Activated naive CD8-positive, alpha-beta T cell treated with anti-CD3 and anti-CD28 coated beads, Interleukin-2, amount 50 U/mL, for 24 hours (primary cell): ENCODE measurements at regions not wholly inside any gene's neighbourhood (a gene's known extent, or its start where the extent isn't known, plus 50 kb on each side); places are given as distances from the start of the nearest gene placed in this dataset.

Experiments
- ATAC-seq: fragments of 150-1000 bp; cut with Tn5 transposase; one replicate; pipeline ENCODE4 v1.10.0; 2021
- DNase-seq: peaks from one replicate; pipeline ENCODE4 v3.0.0; 2021
- H3K27ac Mint-ChIP-seq: one replicate; pipeline ENCODE4 v1.8.0; 2021; ENCODE audit warnings: mild to moderate bottlenecking, mixed read lengths
- H3K27me3 Mint-ChIP-seq: one replicate; pipeline ENCODE4 v1.8.0; 2021; ENCODE audit warnings: mixed read lengths
- H3K36me3 Mint-ChIP-seq: one replicate; pipeline ENCODE4 v1.8.0; 2021; ENCODE audit warnings: low read depth, mixed read lengths
- H3K4me1 Mint-ChIP-seq: one replicate; pipeline ENCODE4 v1.8.0; 2021; ENCODE audit warnings: mixed read lengths
- H3K4me3 Mint-ChIP-seq: one replicate; pipeline ENCODE4 v1.8.0; 2021; ENCODE audit warnings: mild to moderate bottlenecking, moderate library complexity, mixed read lengths
- H3K9me3 Mint-ChIP-seq: one replicate; pipeline ENCODE4 v1.8.0; 2021; ENCODE audit warnings: mixed read lengths

GRCh38 chr5:57621624-57622023 is 139.0 kb upstream of the ACTBL2 start:
- DNase-seq, result no peak
- H3K36me3 Mint-ChIP-seq, result no peaks in the 10 kb centered on the region
- peaks cover 6% of the 10 kb centered on the region for H3K27me3 Mint-ChIP-seq
- no peak overlapping the region for H3K4me3 Mint-ChIP-seq
- H3K9me3 Mint-ChIP-seq, result no peaks in the 10 kb centered on the region
- no peaks in the 10 kb centered on the region for H3K4me1 Mint-ChIP-seq
- ATAC-seq, result no peak
- no peak overlapping the region for H3K27ac Mint-ChIP-seq

DNA sequence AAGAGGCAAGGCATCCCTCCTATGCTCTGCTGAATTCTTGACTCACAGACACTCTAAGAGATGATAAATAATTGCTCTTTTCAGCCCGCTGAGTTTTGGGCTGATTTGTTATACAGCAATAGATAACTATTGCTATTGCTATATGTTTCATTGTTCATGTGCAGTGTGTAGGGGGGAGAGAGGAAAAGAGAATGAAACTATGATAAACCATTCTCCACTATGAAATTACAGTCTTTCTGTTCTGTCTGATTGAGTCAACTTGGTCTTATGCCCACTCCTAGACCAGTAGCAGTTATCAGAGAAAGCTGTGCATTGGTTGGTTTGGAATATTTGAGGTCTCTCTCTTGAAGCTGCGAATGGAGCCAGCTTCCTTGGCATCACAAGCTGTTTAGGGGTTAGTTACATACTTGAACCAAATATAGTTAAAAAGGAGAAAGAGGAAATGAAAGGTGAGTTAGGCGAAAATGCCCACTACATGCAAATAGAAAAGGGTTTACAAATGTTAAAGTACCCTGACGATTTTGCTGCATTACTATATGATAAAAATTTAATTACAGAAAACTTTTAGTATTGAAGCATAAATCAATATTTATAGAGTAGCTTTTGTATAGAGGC is 136.3 kb upstream of the ACTBL2 start:
- no peaks in the 10 kb centered on the region for H3K4me1 Mint-ChIP-seq
- no peaks in the 10 kb centered on the region for H3K9me3 Mint-ChIP-seq
- peaks cover 6% of the 10 kb centered on the region for H3K27me3 Mint-ChIP-seq
- ATAC-seq (no peak), DNase-seq (no peak)
- no peak overlapping the region for H3K4me3 Mint-ChIP-seq
- H3K27ac Mint-ChIP-seq, result no peak overlapping the region
- H3K36me3 Mint-ChIP-seq, result no peaks in the 10 kb centered on the region

GRCh38 chr5:57613741-57614140 is 131.1 kb upstream of the ACTBL2 start:
- Mint-ChIP-seq H3K4me3 (no peak overlapping the region), H3K27me3 (peaks cover 6% of the 10 kb centered on the region), H3K9me3 (no peaks in the 10 kb centered on the region), H3K4me1 (no peaks in the 10 kb centered on the region), H3K27ac (no peak overlapping the region), H3K36me3 (no peaks in the 10 kb centered on the region)
- ATAC-seq (no peak), DNase-seq (no peak)

- no peaks in the 10 kb centered on the region for H3K4me1 Mint-ChIP-seq
- H3K27ac Mint-ChIP-seq, result no peak overlapping the region
- no peaks in the 10 kb centered on the region for H3K27me3 Mint-ChIP-seq
- ATAC-seq (no peak), DNase-seq (no peak)
- H3K36me3 Mint-ChIP-seq, result no peaks in the 10 kb centered on the region
- no peaks in the 10 kb centered on the region for H3K9me3 Mint-ChIP-seq
- H3K4me3 Mint-ChIP-seq, result no peak overlapping the region
Observed at GRCh38 chr5:57611177-57611576, 128.6 kb upstream of the ACTBL2 start.

DNA sequence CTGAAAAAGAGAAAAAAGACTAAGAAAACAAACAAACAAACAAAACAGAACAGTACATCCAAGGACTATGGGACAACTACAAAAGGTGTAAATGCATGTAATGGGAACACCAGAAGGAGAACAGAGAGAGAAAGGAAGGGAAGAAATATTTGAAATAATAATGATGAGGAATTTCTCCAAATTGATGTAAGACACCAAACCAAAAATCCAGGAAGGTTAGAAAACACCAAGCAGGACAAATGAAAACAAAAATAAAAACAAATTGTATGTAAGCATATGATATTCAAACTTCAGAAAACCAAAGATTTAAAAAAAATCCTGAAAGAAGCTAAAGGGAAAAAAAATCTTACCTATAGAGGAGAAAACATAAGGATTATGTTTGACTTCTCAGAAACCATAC is 125.9 kb upstream of the ACTBL2 start:
- Mint-ChIP-seq H3K4me1 (no peaks in the 10 kb centered on the region), H3K9me3 (no peaks in the 10 kb centered on the region), H3K27ac (no peak overlapping the region), H3K27me3 (no peaks in the 10 kb centered on the region), H3K4me3 (no peak overlapping the region), H3K36me3 (no peaks in the 10 kb centered on the region)
- no peak for ATAC-seq
- DNase-seq, result no peak

- Mint-ChIP-seq H3K9me3 (no peaks in the 10 kb centered on the region), H3K27me3 (peaks cover 3% of the 10 kb centered on the region), H3K4me1 (no peaks in the 10 kb centered on the region), H3K4me3 (no peak overlapping the region), H3K36me3 (no peaks in the 10 kb centered on the region), H3K27ac (no peak overlapping the region)
- DNase-seq (no peak), ATAC-seq (no peak)
Observed at GRCh38 chr5:57601996-57602395, 119.4 kb upstream of the ACTBL2 start.

- Mint-ChIP-seq H3K27ac (no peak overlapping the region), H3K9me3 (no peaks in the 10 kb centered on the region), H3K4me3 (no peak overlapping the region), H3K27me3 (peaks cover 3% of the 10 kb centered on the region), H3K4me1 (no peaks in the 10 kb centered on the region), H3K36me3 (no peaks in the 10 kb centered on the region)
- ATAC-seq, result no peak
- DNase-seq, result no peak
Observed at GRCh38 chr5:57600321-57600720, 117.7 kb upstream of the ACTBL2 start.

DNA sequence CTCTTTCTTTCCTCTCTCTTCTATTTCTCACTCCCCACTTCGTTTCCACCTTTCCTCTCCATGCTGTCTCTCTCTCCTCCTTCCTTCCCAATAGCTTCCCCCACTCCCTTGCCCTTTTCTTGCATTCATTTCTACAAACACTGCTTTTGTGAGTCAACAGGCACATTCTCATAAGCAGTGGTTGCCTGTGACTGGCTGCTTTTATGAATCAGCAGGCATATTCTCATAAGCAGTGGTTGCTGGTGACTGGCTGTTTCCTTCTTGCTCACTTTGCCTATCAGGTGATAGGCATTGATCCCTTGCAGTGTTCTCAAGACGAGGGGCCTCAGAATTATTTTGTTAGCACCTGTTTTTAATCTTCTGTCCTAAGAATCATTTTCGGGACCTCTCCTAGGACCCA is 116.1 kb upstream of the ACTBL2 start:
- Mint-ChIP-seq H3K9me3 (no peaks in the 10 kb centered on the region), H3K36me3 (no peaks in the 10 kb centered on the region), H3K27ac (no peak overlapping the region), H3K4me3 (no peak overlapping the region), H3K27me3 (peaks cover 3% of the 10 kb centered on the region), H3K4me1 (no peaks in the 10 kb centered on the region)
- DNase-seq (no peak), ATAC-seq (peak; percentile 61)

GRCh38 chr5:57598097-57598496 is 115.5 kb upstream of the ACTBL2 start:
- no peaks in the 10 kb centered on the region for H3K36me3 Mint-ChIP-seq
- no peaks in the 10 kb centered on the region for H3K4me1 Mint-ChIP-seq
- H3K27ac Mint-ChIP-seq, result no peak overlapping the region
- no peaks in the 10 kb centered on the region for H3K9me3 Mint-ChIP-seq
- H3K27me3 Mint-ChIP-seq, result peaks cover 3% of the 10 kb centered on the region
- no peak overlapping the region for H3K4me3 Mint-ChIP-seq
- ATAC-seq, result no peak
- DNase-seq, result no peak

- Mint-ChIP-seq H3K27ac (no peak overlapping the region), H3K36me3 (no peaks in the 10 kb centered on the region), H3K9me3 (no peaks in the 10 kb centered on the region), H3K4me3 (no peak overlapping the region), H3K27me3 (no peaks in the 10 kb centered on the region), H3K4me1 (no peaks in the 10 kb centered on the region)
- DNase-seq, result no peak
- no peak for ATAC-seq
Observed at GRCh38 chr5:57595523-57595991, 112.9 kb upstream of the ACTBL2 start.

- no peak overlapping the region for H3K27ac Mint-ChIP-seq
- no peaks in the 10 kb centered on the region for H3K36me3 Mint-ChIP-seq
- H3K4me1 Mint-ChIP-seq, result no peaks in the 10 kb centered on the region
- H3K4me3 Mint-ChIP-seq, result no peak overlapping the region
- ATAC-seq, result no peak
- H3K27me3 Mint-ChIP-seq, result no peaks in the 10 kb centered on the region
- H3K9me3 Mint-ChIP-seq, result no peaks in the 10 kb centered on the region
- no peak for DNase-seq
Observed at GRCh38 chr5:57594436-57594835, 111.8 kb upstream of the ACTBL2 start.

DNA sequence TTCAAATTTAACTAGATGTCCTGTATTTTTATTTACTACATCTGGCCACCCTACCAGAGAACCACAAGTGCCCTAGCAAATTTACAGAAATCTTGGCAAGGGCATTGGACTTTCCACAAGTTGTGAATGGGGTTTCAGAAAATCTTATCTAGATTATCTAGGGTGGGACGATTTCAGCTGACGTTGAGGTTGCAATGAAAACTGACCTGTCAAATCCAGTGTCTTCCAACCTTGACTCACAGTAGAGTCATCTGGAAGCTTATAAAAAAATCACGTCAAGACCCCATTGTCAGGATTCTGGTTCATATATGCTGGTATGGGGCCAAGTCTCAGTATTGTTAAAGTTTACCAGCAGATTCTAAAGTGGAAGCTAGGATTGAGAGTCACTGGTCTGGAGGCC is 109.6 kb upstream of the ACTBL2 start:
- H3K27ac Mint-ChIP-seq, result no peak overlapping the region
- DNase-seq (no peak), ATAC-seq (no peak)
- H3K9me3 Mint-ChIP-seq, result peaks cover 5% of the 10 kb centered on the region
- H3K4me1 Mint-ChIP-seq, result no peaks in the 10 kb centered on the region
- no peaks in the 10 kb centered on the region for H3K36me3 Mint-ChIP-seq
- H3K27me3 Mint-ChIP-seq, result peaks cover 1% of the 10 kb centered on the region
- H3K4me3 Mint-ChIP-seq, result no peak overlapping the region

DNA sequence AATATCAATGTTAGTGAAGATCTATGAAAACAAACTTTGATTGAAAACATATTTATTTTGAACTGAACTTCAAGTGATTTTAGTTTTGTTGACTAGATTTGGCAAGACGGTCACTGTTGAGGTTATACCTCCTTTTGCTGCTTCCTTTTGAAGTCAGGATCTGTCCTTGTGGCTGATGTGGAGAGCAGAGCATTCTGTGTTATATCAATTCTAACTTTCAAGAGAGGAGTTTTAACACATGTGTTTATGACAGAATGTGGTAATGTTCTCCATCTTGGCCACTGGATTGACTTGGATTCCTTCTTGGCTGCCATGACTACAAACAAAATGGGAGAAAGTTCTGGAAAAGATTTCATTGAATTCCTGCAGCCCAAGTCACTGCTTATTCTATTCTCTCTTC is 104.0 kb upstream of the ACTBL2 start:
- DNase-seq (no peak), ATAC-seq (no peak)
- Mint-ChIP-seq H3K9me3 (peaks cover 9% of the 10 kb centered on the region), H3K36me3 (no peaks in the 10 kb centered on the region), H3K4me1 (no peaks in the 10 kb centered on the region), H3K27me3 (peaks cover 6% of the 10 kb centered on the region), H3K4me3 (no peak overlapping the region), H3K27ac (no peak overlapping the region)

- Mint-ChIP-seq H3K4me3 (no peak overlapping the region), H3K4me1 (no peaks in the 10 kb centered on the region), H3K9me3 (peaks cover 20% of the 10 kb centered on the region), H3K27me3 (peaks cover 6% of the 10 kb centered on the region), H3K36me3 (no peaks in the 10 kb centered on the region), H3K27ac (no peak overlapping the region)
- DNase-seq, result no peak
- ATAC-seq, result no peak
Observed at GRCh38 chr5:57582578-57583070, 100.0 kb upstream of the ACTBL2 start.

GRCh38 chr5:57581772-57582171 is 99.2 kb upstream of the ACTBL2 start:
- peaks cover 15% of the 10 kb centered on the region for H3K9me3 Mint-ChIP-seq

DNA sequence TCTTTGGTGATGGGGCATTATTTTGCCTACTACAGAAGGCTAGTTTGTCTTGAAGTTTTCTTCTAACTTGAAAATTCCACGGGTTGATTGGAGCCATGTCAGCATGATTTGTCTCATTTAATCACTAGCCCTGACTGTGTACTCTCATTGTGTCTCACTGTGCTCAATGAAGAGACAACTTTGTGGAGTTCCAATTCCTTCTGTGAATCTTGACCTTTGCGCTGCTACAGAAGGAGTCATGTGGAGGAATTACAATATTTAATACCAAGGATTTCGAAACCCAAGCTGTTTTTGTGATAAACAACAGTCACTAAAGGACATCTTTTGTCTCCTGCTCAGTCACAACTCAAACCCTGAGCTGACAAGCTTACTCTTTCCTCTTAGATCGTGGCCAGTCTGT is 98.6 kb upstream of the ACTBL2 start:
- H3K4me3 Mint-ChIP-seq, result no peak overlapping the region
- DNase-seq, result no peak
- H3K27me3 Mint-ChIP-seq, result peaks cover 4% of the 10 kb centered on the region
- H3K27ac Mint-ChIP-seq, result no peak overlapping the region
- no peaks in the 10 kb centered on the region for H3K36me3 Mint-ChIP-seq
- peaks cover 15% of the 10 kb centered on the region for H3K9me3 Mint-ChIP-seq
- H3K4me1 Mint-ChIP-seq, result no peaks in the 10 kb centered on the region
- ATAC-seq, result no peak

More at GRCh38 chr5:57581772-57582171, 99.2 kb upstream of the ACTBL2 start:
- ATAC-seq (no peak), DNase-seq (no peak)
- no peak overlapping the region for H3K27ac Mint-ChIP-seq
- peaks cover 4% of the 10 kb centered on the region for H3K27me3 Mint-ChIP-seq
- no peak overlapping the region for H3K4me3 Mint-ChIP-seq
- no peaks in the 10 kb centered on the region for H3K36me3 Mint-ChIP-seq
- H3K4me1 Mint-ChIP-seq, result no peaks in the 10 kb centered on the region
